Endothelial cell of umbilical vein (primary cell): ENCODE measurements at regions not wholly inside any gene's neighbourhood (a gene's known extent, or its start where the extent isn't known, plus 50 kb on each side); places are given as distances from the start of the nearest gene placed in this dataset.

Experiments
- BruUV-seq: library from RNA; stranded (reverse); fragments of 400-500 nt; replicated peaks from 2 replicates; lab custom pipeline; 2021; lab: Mats Ljungman, UMichigan
- CTCF ChIA-PET: fragments of 300-600, 350-600 bp; sonication (Branson Sonifier 250); formaldehyde crosslinking; loops from one replicate; lab custom pipeline; 2021; ENCODE audit warnings: antibody characterized with exemption, inconsistent platforms; lab: Charles Lee
- POLR2A ChIA-PET: fragments of 300-600, 350-600 bp; sonication (Branson Sonifier 250); formaldehyde crosslinking; loops from one replicate; lab custom pipeline; 2021; ENCODE audit warnings: antibody characterized with exemption, inconsistent platforms; lab: Charles Lee
- DNase-seq: peaks from one replicate; pipeline ENCODE4 v3.0.0-alpha.2; 2011; ENCODE audit warnings: low read depth, low spot score
- FAIRE-seq: peaks from 2 replicates; lab custom pipeline; 2011; peaks lifted over from hg19 to GRCh38; lab: Jason Lieb, UNC
- H2AFZ ChIP-seq: 2 replicates; pipeline ENCODE4 v1.6.0; 2012; ENCODE audit warnings: low read depth, low read length, control low read depth, inconsistent platforms
- H3K27ac ChIP-seq: 2 replicates; pipeline ENCODE4 v1.5.1; 2011; ENCODE audit warnings: low read depth, mild to moderate bottlenecking, control low read depth, low read length, moderate library complexity; ENCODE audit not compliant: insufficient read depth
- H3K27me3 ChIP-seq, 2 experiments: 2 replicates each; pipeline versions ENCODE4 v1.6.0 to v1.6.1; 2011; ENCODE audit warnings: low read length in 2 of 2, mixed read lengths in 1 of 2; ENCODE audit not compliant: control insufficient read depth in 2 of 2, insufficient read depth in 2 of 2
- H3K36me3 ChIP-seq, 2 experiments: 2 replicates in 1 of 2; 3 replicates in 1 of 2; pipeline ENCODE4 v1.5.1; 2011; ENCODE audit warnings: low read length in 2 of 2, mild to moderate bottlenecking in 1 of 2, moderate library complexity in 1 of 2; ENCODE audit not compliant: control insufficient read depth in 2 of 2, insufficient read depth in 2 of 2; ENCODE audit errors: extremely low read depth in 1 of 2
- H3K4me1 ChIP-seq: 3 replicates; pipeline ENCODE4 v1.5.1; 2011; ENCODE audit warnings: mild to moderate bottlenecking, low read length; ENCODE audit not compliant: control insufficient read depth, insufficient read depth; ENCODE audit errors: extremely low read depth
- H3K4me2 ChIP-seq: 2 replicates; pipeline ENCODE4 v1.6.1; 2011; ENCODE audit warnings: low read length, control low read depth, mixed read lengths; ENCODE audit not compliant: insufficient read depth
- H3K4me3 ChIP-seq, 3 experiments: fragments of 200-600 bp in 1 of 3; sonication (generic), shearing (Covaris generic) in 1 of 3; replicated peaks in 1 of 3; 2 replicates each; pipeline ENCODE4 v1.5.1; 2011 to 2016; ENCODE audit warnings: control low read depth in 3 of 3, low read length in 3 of 3, mild to moderate bottlenecking in 2 of 3, inconsistent platforms in 1 of 3, low read depth in 1 of 3, moderate library complexity in 1 of 3; ENCODE audit not compliant: insufficient read depth in 1 of 3
- H3K79me2 ChIP-seq: 2 replicates; pipeline ENCODE4 v1.6.0; 2012; ENCODE audit warnings: low read length, inconsistent platforms; ENCODE audit not compliant: control insufficient read depth, insufficient read depth
- H3K9ac ChIP-seq: replicated peaks from 2 replicates; pipeline ENCODE3; 2011; ENCODE audit warnings: low read length, control low read depth; ENCODE audit not compliant: insufficient read depth; ENCODE audit errors: extremely low read depth
- H3K9me1 ChIP-seq: replicated peaks from 3 replicates; pipeline ENCODE4 v1.6.0; 2011; ENCODE audit warnings: mild to moderate bottlenecking, low read length; ENCODE audit not compliant: control insufficient read depth, insufficient read depth; ENCODE audit errors: extremely low read depth
- H3K9me3 ChIP-seq: replicated peaks from 2 replicates; pipeline ENCODE4 v1.5.1; 2012; ENCODE audit warnings: low read length, inconsistent platforms; ENCODE audit not compliant: control insufficient read depth, insufficient read depth
- H4K20me1 ChIP-seq: replicated peaks from 2 replicates; pipeline ENCODE3; 2011; ENCODE audit warnings: mild to moderate bottlenecking, low read length; ENCODE audit not compliant: control insufficient read depth, insufficient read depth; ENCODE audit errors: extremely low read depth
- CTCF ChIP-seq, 2 donors: IDR thresholded peaks; 1 replicate in 1 of 2; 2 replicates in 1 of 2; pipeline ENCODE4 v1.5.1; 2011; ENCODE audit warnings: low read length in 2 of 2, mild to moderate bottlenecking in 2 of 2, moderate library complexity in 2 of 2, control low read depth in 1 of 2, inconsistent platforms in 1 of 2, low read depth in 1 of 2; ENCODE audit not compliant: insufficient read depth in 1 of 2; ENCODE audit errors: extremely low read depth in 1 of 2
- EZH2 ChIP-seq: IDR thresholded peaks from 2 replicates; pipeline ENCODE4 v1.6.1; 2012; ENCODE audit warnings: borderline replicate concordance, low read depth, mild to moderate bottlenecking, moderate library complexity, low read length, inconsistent platforms; ENCODE audit not compliant: severe bottlenecking
- FOS ChIP-seq: IDR thresholded peaks from 2 replicates; pipeline ENCODE4 v1.6.1; 2011; ENCODE audit warnings: mild to moderate bottlenecking, low read length, moderate library complexity, borderline replicate concordance; ENCODE audit not compliant: insufficient read depth
- MYC ChIP-seq: IDR thresholded peaks from one replicate; pipeline ENCODE4 v1.6.1; 2011; ENCODE audit warnings: mild to moderate bottlenecking, low read depth, low read length
- POLR2A ChIP-seq: IDR thresholded peaks from 2 replicates; pipeline ENCODE4 v1.6.1; 2012; ENCODE audit warnings: low read depth, mild to moderate bottlenecking, control low read depth, low read length
- POLR2AphosphoS5 ChIP-seq: IDR thresholded peaks from 2 replicates; pipeline ENCODE4 v1.6.1; 2012; ENCODE audit warnings: low read depth, mild to moderate bottlenecking, control low read depth, low read length, moderate library complexity; ENCODE audit not compliant: insufficient read depth
- dilution Hi-C: fragments of 300-500 bp; cut with MboI; formaldehyde crosslinking; loops from one replicate; pipeline ENCODE4 v1.15.0; 2019; ENCODE audit warnings: low sequenced_read_pairs; ENCODE audit not compliant: extremely low pct_ligation_motif_present
- intact Hi-C: fragments of 100-400 bp; cut with micrococcal nuclease; formaldehyde crosslinking; loops from one replicate; pipeline ENCODE4 v1.10.0; 2022

GRCh38 chr12:19890024-19890423, 450.7 kb downstream of the AEBP2 start:
- no peak overlapping the region for H2AFZ ChIP-seq
- intact Hi-C loops (loop anchor here (5.0 kb wide), 1 partner anchor 133 kb away; no protein-coding TSS in a partner anchor), dilution Hi-C loops (no loop called here)
- no peaks in the 10 kb centered on the region for H3K36me3 ChIP-seq
- H3K27ac ChIP-seq, result no peak overlapping the region
- BruUV-seq, result no TSS peak
- H3K4me3 ChIP-seq, result no peak overlapping the region
- H3K9me3 ChIP-seq, result no peaks in the 10 kb centered on the region
- DNase-seq (no peak), FAIRE-seq (no peak)
- H3K9me1 ChIP-seq, result no peaks in the 10 kb centered on the region
- no peaks in the 10 kb centered on the region for H3K27me3 ChIP-seq
- CTCF ChIA-PET, result no interaction called here
- POLR2A ChIA-PET, result no interaction called here
- H3K4me2 ChIP-seq, result no peak overlapping the region
- no peaks in the 10 kb centered on the region for H3K79me2 ChIP-seq
- H4K20me1 ChIP-seq, result no peaks in the 10 kb centered on the region
- H3K4me1 ChIP-seq, result peaks cover 7% of the 10 kb centered on the region
- H3K9ac ChIP-seq, result no peak overlapping the region
- TF ChIP-seq POLR2A, result no peak
- TF ChIP-seq POLR2AphosphoS5, result no peak
- TF ChIP-seq MYC, result no peak
- TF ChIP-seq FOS, result no peak
- TF ChIP-seq EZH2, result no peak
- no peak for TF ChIP-seq CTCF (IDR thresholded peaks at IDR 0.05; ENCODE audit: extremely low read depth in 1 of 2, insufficient read depth in 1 of 2, low read depth in 1 of 2, low read length in 2 of 2)
